Esophagus muscularis mucosa (tissue), 4 donors: ENCODE measurements at regions not wholly inside any gene's neighbourhood (a gene's known extent, or its start where the extent isn't known, plus 50 kb on each side); places are given as distances from the start of the nearest gene placed in this dataset.

Source experiments
- CTCF ChIP-seq, 3 experiments: fragments of 200-600 bp in 2 of 3; fragments of 450-650 bp in 1 of 3; sonication (generic) in 2 of 3; IDR thresholded peaks; one replicate each; pipeline ENCODE4 v1.5.1; 2017 to 2019; ENCODE audit warnings: antibody characterized with exemption in 3 of 3, mild to moderate bottlenecking in 2 of 3, moderate library complexity in 1 of 3
- EP300 ChIP-seq: sonication (generic); formaldehyde crosslinking; IDR thresholded peaks from one replicate; pipeline ENCODE4 v1.6.1; 2017; ENCODE audit warnings: antibody characterized with exemption
- POLR2AphosphoS5 ChIP-seq, 2 donors: sonication (generic); formaldehyde crosslinking; IDR thresholded peaks; one replicate each; pipeline ENCODE4 v1.6.1; 2017; ENCODE audit warnings: antibody characterized with exemption in 2 of 2

GRCh38 chr16:86923656-86924055, 345.3 kb downstream of the FOXL1 start:
- no peak for TF ChIP-seq EP300
- TF ChIP-seq POLR2AphosphoS5 (IDR thresholded peaks at IDR 0.05), result no peak
- no peak for TF ChIP-seq CTCF (IDR thresholded peaks at IDR 0.05)
